Activated CD4-positive, alpha-beta T cell treated with anti-CD3 and anti-CD28 coated beads, Interleukin-2, amount 50 U/mL, for 16 hours (primary cell): ENCODE measurements at regions not wholly inside any gene's neighbourhood (a gene's known extent, or its start where the extent isn't known, plus 50 kb on each side); places are given as distances from the start of the nearest gene placed in this dataset.
A peak's percentile ranks its signal among the peaks of the same experiment; 100 is the strongest.
"Not testable (repeated sequence)": the region's sequence is repeated elsewhere in the genome, so short reads cannot be mapped to it uniquely, and the experiment has no call there.

Source experiments
- DNase-seq: peaks from one replicate; pipeline ENCODE4 v3.0.0-alpha.2; 2020

DNA sequence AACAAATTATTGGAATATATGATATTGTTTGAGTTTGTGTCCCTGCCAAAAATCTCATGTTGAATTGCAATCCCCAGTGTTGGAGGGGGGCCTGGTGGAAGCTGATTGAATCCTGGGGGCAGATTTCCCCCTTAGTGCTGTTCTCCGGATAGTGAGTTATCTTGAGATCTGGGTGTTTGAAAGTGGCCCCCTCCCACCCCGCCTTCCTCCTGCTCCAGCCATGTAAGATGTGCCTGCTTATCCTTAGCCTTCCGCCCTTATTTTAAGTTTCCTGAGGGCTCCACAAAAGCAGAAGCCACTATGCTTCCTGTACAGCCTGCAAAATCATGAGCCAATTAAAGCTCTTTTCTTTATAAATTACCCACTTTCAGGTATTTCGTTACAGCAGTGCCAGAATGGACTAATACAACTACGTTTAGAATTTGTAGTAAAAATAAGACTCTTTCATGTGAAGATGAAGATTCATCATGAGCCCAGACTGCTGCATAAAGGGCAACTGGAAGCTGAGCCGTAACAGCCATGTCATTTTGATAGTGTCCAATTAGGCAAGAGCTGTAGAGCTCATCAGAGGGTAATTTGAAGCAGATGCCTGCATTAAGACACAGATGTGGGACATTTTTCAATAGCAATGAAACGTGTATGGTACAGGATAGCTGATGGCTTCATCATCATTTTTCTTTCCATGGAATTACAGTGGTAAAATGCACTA is 1007.2 kb downstream of the REEP3 start:
- no peak for DNase-seq

- DNase-seq, result no peak
Observed at GRCh38 chr10:64529003-64529350, 1007.8 kb downstream of the REEP3 start.

- no peak for DNase-seq
Observed at GRCh38 chr10:64534616-64535015, 1013.4 kb downstream of the REEP3 start.

DNA sequence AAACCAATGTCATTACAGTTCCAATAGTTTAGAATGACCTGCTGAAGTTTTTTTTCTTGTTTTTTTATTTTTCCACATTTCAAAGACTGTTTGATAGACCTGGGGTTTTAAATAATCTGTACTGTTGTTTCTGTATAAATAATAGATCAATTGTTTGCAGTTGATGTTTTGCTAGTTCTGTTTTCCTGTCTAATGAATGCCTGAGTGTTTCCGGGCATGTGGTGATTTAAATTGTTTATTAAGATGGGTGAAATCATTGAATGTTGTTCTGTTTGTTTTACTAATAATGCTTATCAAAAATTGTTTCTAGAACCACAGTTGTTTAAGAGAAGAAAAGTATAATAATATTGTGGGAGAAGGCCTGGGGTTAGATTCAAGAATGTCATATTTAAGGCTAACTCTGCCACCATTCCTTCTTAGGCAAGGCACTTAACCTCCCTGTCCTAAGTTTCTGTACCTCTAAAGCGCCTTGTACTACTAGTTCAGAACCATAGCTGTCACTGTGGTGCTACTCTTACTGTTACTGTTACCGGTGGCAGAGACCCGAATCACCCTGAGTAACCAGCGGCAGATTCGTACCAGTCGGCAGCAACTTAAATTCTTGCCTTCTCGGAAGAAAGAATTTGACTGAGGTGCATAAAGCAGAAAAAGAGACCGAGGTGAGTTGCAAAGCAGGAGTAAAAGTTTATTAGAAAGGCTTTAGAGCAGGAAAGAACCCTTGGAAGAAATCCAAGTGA is 1014.1 kb downstream of the REEP3 start:
- DNase-seq, result no peak

- no peak for DNase-seq
Observed at GRCh38 chr10:64537112-64537511, 1015.9 kb downstream of the REEP3 start.

DNA sequence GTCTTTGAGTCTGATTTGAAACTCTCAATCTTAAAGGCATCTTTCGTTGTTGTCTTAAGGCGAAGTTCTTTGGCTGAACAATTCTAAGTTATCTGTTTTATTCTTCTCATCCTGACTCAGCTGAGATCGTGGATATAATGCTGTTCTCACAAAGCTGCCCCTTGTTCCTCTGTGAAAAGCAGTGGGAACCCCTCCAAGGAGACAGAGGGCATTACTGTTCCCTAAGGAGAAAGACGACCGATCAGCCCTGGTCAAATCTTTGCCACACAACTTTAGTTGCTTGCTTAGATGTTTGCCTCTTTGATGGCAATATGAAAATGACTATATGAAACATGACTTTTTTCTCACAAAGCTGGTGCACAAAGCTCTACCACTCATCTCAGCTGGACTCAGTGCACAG is 1016.7 kb downstream of the REEP3 start:
- DNase-seq, result no peak

- no peak for DNase-seq
Observed at GRCh38 chr10:64546073-64546472, 1024.9 kb downstream of the REEP3 start.

DNA sequence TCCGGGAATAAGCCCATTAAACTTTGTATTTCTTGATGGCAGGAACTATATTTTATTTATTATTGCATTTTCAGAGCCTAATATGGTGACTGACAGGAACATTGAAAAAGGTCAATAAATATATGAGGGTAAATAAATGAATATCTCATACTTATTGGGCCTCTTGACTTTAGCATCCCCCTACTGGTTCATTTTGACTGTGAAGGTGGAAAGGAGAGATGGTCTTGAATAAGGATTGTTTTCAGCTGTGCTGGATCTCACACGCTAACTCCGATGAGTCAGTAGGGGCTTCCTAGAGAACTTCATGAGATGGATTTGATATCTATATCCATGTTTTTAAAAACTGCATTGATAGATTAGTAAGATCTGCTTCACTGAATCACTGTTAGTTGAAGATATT is 1026.0 kb downstream of the REEP3 start:
- DNase-seq, result no peak

- DNase-seq, result no peak
Observed at GRCh38 chr10:64555666-64556065, 1034.5 kb downstream of the REEP3 start.

GRCh38 chr10:64558094-64558835 is 1037.1 kb downstream of the REEP3 start:
- DNase-seq, result no peak

DNA sequence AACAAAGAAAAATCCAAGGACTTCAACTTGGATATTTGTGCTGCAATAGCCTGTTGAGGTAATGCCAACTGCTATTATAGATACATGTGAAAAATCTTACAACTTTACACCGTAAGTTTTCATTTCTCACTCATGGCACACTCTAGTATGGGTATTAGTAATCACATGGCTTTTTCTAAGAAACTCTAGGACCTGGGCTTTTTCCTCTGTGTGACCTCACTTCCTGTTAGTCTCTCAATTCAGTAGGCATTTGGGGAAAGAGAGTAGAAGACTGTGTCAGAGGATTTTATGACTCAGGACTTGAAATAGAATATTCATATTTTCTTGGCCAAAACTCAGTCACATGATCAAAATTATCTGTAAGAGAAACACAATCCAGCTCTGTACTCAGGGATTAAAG is 1049.9 kb downstream of the REEP3 start:
- DNase-seq, result peak; percentile 48

- DNase-seq, result no peak
Observed at GRCh38 chr10:64573623-64574325, 1052.6 kb downstream of the REEP3 start.

DNA sequence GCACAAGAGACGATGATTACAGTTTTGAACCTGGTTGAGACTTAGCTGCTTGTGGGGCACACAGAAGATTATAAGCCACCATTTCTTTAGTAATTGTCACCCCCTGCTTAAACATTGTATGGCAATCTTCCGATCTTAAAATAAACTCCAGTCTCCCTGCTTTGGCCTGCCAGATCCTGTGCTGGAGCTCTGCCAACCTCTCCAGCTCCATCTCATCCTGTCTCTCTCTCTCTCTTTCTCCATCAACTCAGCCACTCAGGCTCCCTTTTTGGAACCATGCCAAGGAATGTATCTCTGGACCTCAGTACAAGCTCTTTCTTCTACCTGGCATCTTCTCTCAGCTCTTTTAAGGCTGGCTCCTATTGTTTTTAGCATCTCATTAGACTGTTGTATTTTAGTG is 1053.2 kb downstream of the REEP3 start:
- DNase-seq, result no peak

GRCh38 chr10:64576497-64576896 is 1055.3 kb downstream of the REEP3 start:
- DNase-seq, result no peak

- not testable (repeated sequence) for DNase-seq
Observed at GRCh38 chr10:64578757-64579156, 1057.6 kb downstream of the REEP3 start.

GRCh38 chr10:64586934-64587503 is 1065.8 kb downstream of the REEP3 start:
- DNase-seq, result no peak

DNA sequence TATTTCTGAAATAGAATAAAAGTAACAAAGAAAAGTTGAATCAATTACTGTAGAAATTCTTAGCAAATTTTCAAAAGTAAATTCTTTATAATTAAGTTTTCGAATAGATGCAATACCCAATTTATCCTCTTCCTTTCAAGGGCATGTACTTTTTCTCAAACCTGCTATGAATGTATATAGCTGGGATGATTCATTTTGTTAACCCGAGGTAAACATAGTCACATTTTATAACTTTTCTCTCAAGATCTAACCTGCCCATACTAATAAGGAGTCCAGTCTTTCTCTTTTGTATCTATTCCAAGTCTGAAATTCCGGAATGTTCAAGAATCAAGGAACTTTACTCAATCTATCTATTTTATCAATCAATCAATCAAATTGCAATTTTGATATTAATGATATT is 1072.9 kb downstream of the REEP3 start:
- DNase-seq, result no peak

- no peak for DNase-seq
Observed at GRCh38 chr10:64598600-64598999, 1077.4 kb downstream of the REEP3 start.

GRCh38 chr10:64601298-64601697 is 1080.1 kb downstream of the REEP3 start:
- DNase-seq, result no peak

DNA sequence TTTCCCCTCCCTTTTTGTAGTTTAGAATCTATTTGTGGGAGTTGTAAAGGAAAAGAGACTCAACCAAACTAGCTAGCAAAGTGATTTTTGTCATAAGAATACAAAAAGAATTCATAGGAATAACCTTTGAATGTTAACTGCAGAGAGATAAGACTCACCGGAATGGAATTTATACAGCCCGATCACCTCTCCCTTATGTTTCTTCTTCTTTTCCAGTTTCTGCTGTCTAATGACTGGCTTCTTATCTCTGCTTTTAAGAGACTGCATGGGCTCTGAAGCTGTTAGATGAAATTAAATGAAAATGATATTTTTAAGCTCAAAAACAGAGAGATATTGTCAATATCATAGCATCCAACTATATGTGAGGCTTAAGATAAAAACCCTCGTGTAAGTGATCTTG is 1095.9 kb downstream of the REEP3 start:
- DNase-seq, result no peak

- no peak for DNase-seq
Observed at GRCh38 chr10:64619102-64619501, 1097.9 kb downstream of the REEP3 start.

- no peak for DNase-seq
Observed at GRCh38 chr10:64626924-64627323, 1105.7 kb downstream of the REEP3 start.

DNA sequence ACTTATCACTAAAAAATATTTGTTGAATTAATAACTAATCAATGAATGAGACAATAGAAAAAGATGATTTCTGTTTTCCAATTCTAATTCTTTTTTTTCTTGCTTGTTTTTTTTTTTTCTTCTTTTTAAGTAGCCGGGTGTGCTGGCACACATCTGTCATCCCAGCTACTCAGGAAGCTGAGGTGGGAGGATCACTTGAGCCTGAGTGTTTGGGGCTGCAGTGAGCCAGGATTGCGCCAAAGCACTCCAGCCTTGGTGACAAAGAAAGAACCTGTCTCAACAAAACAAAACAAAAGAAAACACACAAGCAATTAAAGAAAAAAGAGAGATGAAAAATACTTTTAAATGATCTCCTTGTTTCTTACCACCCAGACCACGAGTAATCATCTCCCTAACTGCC is 1109.3 kb downstream of the REEP3 start:
- DNase-seq, result no peak
